HG03558 (cell line): ENCODE measurements at regions not wholly inside any gene's neighbourhood (a gene's known extent, or its start where the extent isn't known, plus 50 kb on each side); places are given as distances from the start of the nearest gene placed in this dataset.
"Not testable (repeated sequence)": the region's sequence is repeated elsewhere in the genome, so short reads cannot be mapped to it uniquely, and the experiment has no call there.

ENCODE experiments used
- ATAC-seq: cut with Tn5 transposase; IDR thresholded peaks from one replicate; pipeline ENCODE4 v1.9.1; 2021; ENCODE audit warnings: moderate number of reproducible peaks; ENCODE audit not compliant: unreplicated experiment; ENCODE audit errors: extremely low read depth

DNA sequence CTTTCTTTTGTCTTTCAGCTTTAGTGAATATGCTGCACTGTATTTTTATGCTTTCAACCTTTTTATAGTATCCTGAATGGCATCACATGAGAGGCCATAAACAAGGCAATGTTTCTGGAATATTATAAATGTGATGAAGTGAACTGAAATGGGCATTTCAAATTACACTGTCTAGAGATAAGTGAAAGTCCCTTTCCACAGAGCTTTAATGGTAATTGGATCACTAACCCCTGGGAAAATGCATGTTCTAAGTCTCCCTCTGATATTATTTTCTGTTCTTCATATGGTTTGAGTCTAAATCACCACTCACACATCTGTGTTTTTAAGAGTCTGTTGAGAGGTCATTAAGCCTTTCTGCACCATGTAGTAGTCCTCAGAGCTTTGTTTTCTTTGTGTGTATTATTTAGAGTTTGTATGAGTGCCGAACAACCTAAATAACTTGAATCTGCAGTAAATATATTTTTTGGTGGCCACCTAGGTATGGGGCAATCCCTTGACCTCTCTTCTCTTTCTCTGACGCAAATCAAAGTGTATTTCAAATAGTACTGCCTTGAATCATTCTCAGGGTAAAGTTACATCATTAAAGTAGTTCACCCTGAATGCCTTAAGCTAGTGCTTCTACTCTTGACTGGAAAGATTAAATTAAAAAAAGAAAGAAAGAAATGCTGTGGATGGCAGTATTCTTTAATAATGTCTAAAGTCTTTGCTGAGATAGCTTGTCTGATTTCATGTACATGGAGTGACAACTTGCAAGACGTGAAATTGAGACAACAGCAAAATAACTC is 1931.0 kb upstream of the CDH6 start:
- ATAC-seq: no peak

DNA sequence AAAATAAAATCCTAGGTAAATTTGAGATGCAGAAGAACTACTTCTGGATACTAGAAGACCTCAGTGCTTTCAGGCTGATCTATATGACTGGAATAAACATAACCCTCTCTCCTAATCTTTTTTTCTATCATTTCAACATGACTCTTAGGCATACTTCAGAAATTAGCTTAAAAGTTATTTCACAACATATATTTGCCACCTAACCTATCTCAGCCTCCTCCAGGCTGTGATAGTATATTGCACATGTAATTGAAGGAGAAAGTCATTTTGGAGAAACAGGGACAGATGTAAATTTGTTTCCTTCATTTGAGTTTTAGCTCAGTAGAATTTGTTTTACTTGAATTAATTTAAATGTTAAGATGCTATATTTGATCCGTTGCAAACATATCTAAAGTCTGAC is 1932.3 kb upstream of the CDH6 start:
- ATAC-seq: no peak

- no peak for ATAC-seq
These were observed 1941.1 kb upstream of the CDH6 start for GRCh38 chr5:29252390-29252789.

- no peak for ATAC-seq
These were observed 1946.0 kb upstream of the CDH6 start for GRCh38 chr5:29247346-29248028.

DNA sequence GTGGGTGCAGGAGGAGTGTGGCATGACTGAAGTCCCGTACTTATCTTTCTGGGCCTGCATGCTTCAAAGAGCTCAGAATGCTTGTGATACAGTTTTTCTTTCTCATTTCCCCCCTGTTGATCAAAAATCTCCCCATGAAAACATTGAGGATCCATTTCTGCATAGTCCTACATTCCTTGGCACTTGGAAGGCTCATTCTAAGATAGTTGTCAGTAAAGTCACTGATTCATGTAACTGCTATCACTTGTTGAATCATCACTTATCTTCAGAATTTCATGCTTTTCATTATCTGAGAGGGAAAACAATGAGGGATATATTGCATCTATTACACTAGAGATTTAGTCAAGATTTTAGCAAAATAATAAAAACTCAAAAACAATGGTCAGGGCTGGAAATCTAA is 1953.1 kb upstream of the CDH6 start:
- no peak for ATAC-seq

- no peak for ATAC-seq
These were observed 1953.9 kb upstream of the CDH6 start for GRCh38 chr5:29239606-29240005.

GRCh38 chr5:29238115-29238514 is 1955.4 kb upstream of the CDH6 start:
- ATAC-seq: no peak

DNA sequence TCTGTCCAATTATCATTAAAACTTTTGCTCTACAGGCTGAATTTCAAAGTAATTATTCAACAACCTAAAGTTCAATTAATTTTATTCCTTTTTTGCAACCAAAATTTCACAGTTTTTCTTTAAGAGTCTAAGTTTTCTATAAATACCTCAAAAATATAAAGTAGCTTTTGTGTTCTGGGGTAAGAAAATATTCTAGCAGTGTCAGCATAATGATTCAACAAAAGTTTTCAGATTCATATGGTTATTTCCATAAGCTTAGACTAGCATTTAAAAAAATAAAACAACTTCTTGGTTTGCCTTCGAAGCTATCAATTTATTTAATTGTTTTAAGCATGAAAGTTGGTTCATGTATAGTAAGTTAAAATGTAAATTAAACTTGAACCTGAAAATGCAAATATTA is 1962.3 kb upstream of the CDH6 start:
- no peak for ATAC-seq

GRCh38 chr5:29230591-29230990 is 1962.9 kb upstream of the CDH6 start:
- no peak for ATAC-seq

GRCh38 chr5:29229461-29229860 is 1964.0 kb upstream of the CDH6 start:
- no peak for ATAC-seq

DNA sequence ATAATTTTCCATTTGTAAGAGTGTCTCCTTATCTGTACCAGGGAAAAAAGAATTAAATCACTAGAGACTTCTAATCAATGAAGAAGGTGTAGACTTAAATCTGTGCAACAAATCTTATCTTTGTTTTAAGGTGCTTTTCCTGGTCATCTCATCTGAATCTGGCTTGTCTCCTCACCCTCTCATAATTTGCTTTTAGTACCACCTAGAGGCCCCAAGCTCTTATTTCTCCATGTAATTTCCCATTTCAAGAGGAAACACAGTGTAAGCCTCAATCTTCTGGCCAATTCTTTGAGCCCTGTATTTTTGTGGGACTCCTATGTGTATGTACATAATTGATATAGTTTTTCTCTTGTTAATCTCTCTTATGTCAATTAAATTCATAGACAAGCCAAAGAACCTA is 1975.3 kb upstream of the CDH6 start:
- ATAC-seq: no peak

- no peak for ATAC-seq
These were observed 1978.6 kb upstream of the CDH6 start for GRCh38 chr5:29214839-29215238.

DNA sequence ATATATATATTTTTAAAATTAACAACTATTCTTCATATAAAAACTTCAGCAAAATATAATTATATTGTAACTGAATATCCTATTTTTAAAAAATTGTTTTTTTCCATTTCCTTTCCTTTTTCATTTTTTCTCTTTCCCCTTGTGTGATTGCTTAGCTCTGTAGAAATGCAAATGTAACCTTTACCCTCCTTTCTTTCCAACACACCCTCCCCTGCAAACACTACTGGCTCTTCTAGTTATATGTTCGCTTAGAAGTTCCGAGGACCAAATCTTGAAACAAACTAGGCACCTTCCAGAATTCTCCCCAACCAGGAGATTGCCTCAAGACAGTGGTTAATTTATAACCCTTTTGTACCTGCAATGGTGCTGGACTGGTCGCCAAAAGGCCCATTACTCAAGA is 1980.0 kb upstream of the CDH6 start:
- no peak for ATAC-seq

DNA sequence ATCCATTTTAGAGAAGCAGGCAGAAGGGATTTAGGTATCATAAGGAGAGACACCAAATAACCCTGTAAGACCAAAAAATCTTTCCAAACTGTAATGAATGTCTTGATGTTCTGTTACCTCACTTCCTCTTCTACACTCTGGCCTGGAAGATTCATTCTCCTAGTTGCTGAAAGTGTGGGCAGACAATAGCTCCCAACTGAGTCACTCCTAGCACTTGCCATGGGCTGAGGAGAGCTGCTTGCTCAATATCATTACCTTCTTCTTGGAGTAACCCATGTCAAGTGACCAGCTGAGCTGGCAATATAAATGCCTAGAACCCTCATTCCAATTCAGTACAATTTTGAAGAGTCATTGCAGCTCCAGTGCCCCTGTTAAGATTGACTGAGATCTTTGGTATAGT is 1985.5 kb upstream of the CDH6 start:
- ATAC-seq: no peak

- no peak for ATAC-seq
These were observed 1990.4 kb upstream of the CDH6 start for GRCh38 chr5:29203049-29203448.

- ATAC-seq: no peak
These were observed 1995.6 kb upstream of the CDH6 start for GRCh38 chr5:29197631-29198454.

DNA sequence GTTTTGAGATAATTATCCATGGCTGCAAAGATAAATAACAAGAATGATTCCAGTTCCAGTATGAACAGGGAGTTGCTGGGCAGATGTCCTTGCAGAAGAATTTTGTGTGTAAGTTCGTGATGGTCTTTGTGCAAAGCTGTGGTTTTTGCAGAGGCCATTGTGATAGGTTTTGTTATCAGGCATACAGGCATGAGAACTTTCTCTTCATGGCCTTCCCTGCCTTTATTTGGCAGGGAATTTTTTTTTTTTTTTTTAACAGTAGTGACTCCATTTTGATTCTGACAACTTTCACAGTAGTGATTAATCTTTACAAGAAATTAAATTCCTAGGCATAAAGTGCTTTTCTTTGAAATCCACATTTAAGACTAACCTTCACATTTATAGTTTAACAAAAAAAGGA is 1999.5 kb upstream of the CDH6 start:
- ATAC-seq: no peak

DNA sequence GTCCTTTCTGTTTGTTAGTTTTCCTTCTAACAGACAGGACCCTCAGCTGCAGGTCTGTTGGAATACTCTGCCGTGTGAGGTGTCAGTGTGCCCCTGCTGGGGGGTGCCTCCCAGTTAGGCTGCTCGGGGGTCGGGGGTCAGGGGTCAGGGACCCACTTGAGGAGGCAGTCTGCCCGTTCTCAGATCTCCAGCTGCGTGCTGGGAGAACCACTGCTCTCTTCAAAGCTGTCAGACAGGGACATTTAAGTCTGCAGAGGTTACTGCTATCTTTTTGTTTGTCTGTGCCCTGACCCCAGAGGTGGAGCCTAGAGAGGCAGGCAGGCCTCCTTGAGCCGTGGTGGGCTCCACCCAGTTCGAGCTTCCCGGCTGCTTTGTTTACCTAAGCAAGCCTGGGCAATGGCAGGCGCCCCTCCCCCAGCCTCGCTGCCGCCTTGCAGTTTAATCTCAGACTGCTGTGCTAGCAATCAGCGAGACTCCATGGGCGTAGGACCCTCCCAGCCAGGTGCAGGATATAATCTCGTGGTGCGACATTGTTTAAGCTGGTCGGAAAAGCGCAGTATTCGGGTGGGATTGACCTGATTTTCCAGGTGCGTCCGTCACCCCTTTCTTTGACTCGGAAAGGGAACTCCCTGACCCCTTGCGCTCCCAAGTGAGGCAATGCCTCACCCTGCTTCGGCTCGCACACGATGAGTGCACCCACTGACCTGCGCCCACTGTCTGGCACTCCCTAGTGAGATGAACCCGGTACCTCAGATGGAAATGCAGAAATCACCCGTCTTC is 2002.0 kb upstream of the CDH6 start:
- ATAC-seq: not testable (repeated sequence)

- ATAC-seq: not testable (repeated sequence)
These were observed 2003.1 kb upstream of the CDH6 start for GRCh38 chr5:29190398-29190797.

DNA sequence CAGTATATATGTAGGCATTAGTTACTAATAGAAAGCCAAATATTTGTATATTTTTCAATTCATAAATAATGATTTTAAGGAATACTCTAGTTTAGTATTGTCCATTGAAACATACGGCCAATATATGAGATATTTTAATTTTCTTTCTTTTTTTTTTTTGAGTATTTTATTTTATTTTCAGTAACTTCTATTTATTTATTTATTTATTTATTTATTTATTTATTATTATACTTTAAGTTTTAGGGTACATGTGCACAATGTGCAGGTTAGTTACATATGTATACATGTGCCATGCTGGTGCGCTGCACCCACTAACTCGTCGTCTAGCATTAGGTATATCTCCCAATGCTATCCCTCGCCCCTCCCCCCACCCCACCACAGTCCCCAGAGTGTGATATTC is 2007.1 kb upstream of the CDH6 start:
- ATAC-seq: not testable (repeated sequence)
